HG02763 (cell line): ENCODE measurements at regions not wholly inside any gene's neighbourhood (a gene's known extent, or its start where the extent isn't known, plus 50 kb on each side); places are given as distances from the start of the nearest gene placed in this dataset.
"Not testable (repeated sequence)": the region's sequence is repeated elsewhere in the genome, so short reads cannot be mapped to it uniquely, and the experiment has no call there.

Experiments used
- ATAC-seq: cut with Tn5 transposase; IDR thresholded peaks from one replicate; pipeline ENCODE4 v1.9.1; 2021; ENCODE audit warnings: mild to moderate bottlenecking, moderate library complexity; ENCODE audit not compliant: unreplicated experiment

DNA sequence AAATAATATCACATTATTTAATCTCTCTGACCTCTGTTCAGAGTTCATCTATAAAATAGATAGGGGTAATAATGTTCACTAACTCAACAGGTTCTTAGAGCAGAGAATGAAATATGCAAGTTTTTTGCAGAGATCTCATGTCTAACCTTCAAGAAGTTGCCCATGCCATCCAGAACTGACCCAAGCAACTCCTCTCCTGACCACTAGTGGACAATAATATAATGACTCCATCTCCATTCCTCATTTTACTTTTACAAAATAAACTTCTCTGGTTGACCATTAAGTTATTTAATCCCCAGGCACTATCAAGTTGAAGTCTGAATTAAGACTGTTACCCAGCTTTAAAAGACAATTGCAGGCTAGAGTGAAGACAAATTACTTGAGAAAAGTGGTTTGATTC lies 382.6 kb downstream of the KCNA4 start:
- ATAC-seq, result no peak

DNA sequence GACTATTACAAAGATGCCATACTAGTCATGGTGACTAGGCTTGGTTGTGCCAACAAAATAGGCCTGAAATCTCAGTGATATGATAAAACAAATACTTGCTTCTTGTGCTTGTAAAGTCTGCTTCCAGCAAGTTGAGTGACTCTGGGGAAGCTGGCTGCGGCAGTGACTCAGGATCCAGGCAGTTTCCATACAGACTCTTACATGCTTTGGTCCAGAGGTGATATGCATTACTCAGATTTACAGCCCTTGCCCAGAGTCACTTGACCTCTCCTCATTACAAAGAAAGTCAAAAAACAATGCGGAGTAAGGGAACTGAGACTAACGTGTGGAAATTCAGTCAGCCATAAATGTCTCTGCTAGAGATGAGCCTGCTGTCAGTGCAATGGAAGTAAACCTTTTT lies 387.5 kb downstream of the KCNA4 start:
- no peak for ATAC-seq

DNA sequence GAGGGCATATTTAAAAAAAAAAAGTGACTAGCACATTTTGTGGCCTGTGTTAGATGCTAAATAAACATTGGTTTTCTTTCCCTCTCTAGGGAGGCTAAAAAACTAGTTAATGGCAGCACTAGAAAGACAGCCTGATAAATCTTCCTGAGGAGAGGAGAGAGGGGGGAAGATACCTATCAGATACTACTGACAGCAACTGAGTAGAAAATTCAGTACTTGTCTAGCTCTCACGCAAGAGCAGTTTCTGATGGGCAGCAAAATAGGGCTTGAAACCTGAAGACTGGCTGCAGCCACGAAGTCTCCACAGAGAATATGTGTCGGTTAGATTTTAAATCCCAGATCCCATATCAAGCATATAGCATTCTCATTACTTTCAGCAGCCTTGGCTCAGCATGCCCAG lies 388.2 kb downstream of the KCNA4 start:
- no peak for ATAC-seq

DNA sequence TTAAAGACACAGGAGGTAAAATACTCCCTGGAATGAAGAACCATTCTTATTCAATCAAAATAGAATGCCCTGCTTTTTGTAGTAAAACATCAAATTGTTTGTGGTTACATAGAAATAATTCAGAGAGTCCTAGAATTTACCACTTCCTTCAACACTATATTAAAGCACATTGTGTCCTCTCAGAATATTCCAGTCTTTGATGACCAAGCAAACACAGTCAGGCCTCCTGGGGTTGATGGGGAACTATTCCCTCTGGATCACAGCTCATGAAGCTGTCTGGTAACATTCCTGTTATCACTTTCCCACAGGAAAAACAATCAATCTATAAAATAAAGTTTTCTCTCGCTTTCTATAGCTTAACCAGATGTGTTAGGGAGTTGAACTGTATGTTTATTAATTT lies 389.3 kb downstream of the KCNA4 start:
- no peak for ATAC-seq

DNA sequence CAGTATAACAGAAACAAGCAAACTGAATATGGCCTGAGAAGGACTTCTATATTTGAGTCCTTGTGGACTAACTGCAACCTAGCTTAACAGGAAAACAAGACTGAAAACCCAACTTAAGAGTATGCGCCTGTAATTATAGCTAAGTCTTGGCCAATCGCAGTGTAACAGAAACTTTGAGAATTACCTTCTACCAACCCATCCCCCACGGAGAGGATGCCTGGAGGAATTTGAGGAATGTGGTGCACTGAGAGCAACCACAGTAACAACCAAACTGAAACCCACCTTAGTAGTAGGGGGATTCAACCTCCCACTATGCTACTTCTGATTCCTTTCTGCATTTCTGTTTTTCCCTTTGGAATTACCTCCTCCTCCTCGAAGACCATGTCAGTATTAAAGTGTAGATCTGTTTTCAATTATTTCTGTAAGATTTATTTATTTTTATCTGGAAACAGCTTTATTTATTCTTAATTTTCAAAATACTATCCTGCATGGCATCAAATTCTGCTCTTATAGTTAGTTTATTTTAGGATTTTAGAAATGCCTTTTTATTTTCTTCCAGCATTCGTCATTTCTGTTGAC lies 393.6 kb downstream of the KCNA4 start:
- ATAC-seq, result no peak

DNA sequence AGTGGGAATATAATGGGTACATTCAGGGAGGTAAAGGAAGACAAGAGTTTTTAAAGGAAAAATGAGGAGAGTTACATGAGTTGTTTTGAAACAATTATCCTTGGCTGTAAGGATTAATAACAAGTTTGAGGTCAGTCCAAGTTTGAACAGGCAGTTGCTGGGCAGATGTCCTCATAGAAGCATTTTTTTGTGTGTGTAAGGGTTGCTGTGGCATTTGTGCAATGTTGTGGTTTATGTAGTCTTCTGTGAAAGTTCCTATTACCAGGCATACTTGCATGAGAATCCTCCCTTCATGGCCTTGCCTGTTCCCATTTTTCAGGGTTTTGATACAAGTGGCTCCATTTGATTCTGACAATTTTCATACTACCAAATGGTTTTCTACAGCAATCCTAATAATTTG lies 400.2 kb downstream of the KCNA4 start:
- ATAC-seq, result no peak

DNA sequence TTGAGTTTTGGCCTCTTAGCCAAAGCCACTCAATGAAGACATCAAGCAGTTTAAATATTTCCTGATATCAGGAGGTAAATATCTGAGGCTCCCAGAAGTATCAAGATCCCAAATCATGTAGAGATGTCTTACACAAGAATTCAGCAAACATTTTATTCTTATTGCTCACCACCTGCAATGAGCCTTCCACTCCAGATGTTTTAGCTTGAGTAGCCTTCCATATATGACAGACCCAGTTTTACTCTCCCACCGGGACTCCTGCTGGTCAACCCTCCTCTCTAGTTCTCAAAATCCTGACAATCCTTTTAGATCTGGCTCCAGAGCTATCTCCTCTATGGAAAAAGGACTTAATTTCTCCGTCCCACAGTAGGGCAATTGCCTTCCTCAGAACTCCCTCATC lies 404.4 kb downstream of the KCNA4 start:
- ATAC-seq, result no peak

DNA sequence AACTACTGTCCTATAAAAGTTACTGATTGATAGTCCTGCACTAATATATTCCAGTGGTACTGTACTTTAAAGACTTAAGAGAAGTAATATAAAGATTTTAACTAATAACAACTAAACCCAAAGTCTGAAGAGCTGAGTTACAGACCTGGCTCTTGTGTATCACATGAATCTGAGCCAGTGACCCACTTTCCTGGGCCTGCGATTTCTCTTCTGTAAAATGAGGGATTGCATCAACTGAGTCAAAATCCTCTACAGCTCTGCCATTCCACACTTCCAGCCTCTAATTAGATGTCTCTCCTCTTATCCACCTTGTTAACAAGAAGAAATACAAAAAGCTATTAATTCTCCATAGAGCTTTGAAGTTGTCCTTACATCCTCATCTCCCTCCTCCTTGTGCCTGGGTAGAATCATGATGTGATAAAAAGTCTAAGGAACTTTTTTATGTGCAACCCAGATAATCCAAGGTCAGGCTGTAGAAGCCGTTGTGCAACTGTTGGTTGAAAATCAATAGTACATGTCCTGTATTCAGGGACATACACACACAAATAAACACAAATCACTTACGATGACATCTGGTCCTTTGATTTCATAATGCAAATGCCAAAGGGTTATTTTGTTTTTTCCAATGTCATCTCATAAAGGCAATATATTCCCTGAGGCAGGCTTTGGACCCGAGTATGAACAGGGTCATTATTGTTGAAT lies 410.3 kb downstream of the KCNA4 start:
- ATAC-seq, result no peak

DNA sequence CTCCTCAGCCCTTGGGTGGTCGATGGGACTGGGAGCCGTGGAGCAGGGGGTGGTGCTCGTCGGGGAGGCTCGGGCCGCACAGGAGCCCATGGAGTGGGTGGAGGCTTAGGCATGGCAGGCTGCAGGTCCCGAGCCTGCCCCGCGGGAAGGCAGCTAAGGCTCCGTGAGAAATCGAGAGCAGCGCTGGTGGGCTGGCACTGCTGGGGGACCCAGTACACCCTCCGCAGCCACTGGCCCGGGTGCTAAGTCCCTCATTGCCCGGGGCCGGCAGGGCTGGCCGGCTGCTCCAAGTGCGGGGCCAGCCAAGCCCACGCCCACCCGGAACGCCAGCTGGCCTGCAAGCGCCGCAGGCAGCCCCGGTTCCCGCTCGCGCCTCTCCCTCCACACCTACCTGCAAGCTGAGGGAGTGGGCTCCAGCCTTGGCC lies 416.7 kb downstream of the KCNA4 start:
- ATAC-seq, result not testable (repeated sequence)

DNA sequence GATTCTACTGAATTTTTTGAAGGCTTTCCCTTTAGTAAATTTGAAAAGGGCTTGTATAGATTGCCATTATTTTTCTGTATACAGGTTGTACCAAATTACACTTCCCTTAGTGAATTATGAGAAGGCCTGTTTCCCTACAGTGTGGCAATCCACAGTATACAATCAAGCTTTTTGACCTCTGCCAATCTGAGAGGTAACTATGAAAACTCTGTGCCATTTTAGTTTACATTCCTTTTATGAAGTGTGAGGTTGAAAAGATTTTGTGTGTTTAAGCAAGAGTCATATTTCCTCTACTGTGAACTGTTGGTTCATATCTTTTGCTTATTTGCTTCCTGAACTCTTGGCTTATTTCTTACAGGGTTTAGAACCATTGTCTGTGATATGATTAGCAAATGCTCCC lies 432.5 kb downstream of the KCNA4 start:
- ATAC-seq, result no peak

DNA sequence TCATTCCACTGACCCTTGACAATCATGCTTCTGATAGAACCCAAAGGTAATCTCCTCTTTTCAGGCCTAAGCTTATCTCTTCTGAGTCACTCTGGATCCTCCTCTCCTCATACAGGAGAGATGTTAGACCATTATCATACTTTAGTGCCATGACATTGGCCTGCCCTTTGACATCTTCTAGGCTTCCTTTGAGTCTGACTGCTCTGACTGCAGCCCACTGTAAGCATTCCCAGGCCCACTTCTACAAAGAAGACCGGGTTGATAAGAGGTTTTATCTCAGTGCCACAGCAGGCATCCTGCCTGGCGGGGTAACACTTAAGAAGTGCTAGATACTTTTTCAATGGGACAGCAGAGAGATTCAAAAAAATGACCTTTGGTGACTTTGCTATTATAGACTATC lies 438.0 kb downstream of the KCNA4 start:
- no peak for ATAC-seq

DNA sequence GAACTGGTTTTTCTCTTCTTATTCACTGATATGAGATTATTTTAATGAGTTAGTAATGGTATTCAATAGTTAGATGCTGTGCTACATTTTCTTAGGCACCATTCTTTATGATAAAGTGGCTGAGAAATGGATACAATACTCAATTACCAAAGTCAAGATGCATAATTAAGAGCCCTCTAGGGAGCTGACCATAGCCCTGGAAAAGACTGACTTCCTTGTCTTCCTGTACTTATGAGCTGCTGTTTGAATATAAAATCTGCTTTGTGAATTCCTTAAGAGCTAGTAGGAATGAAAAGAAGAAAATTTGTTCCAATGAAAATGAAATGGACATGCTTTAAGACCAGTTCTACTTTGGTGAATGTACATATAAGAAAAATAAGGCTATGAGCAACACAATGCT lies 452.3 kb downstream of the KCNA4 start:
- ATAC-seq, result no peak

DNA sequence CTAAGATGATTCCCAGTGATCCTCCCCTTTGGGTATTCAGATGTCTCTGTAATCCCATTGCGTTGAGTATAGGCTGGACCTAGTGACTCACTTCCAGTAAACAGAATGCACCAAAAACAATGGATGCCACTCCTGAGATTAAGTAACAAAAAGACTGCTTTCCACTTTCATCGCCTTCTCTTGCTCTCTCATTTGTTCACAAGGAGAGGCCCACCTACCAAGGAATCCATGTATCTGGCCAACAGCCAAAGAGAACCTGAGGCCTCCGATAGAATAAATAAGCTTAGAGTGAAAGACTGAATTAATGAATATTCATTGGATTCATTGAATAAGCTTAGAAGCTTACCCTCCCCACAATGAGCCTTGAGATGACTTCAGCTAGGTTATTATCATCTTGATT lies 454.6 kb downstream of the KCNA4 start:
- ATAC-seq, result no peak

DNA sequence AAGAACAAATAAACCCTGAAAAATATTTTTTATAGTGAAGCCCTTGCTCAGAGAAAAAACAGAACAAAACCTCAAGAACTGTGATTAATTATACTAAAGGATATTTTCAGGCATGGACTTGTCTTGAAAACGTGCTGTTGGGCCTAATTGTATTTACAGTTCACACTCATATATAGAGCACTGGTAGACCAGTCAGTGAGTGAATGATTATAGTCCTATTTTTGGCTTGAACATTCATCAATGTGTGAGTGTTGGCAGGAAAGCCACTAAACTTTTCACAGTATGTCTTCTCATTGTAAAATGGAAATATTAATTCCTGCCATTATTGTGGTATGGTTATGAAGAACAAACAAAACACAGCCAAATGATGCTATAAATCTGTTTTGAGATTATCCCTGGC lies 462.8 kb downstream of the KCNA4 start:
- ATAC-seq, result no peak

DNA sequence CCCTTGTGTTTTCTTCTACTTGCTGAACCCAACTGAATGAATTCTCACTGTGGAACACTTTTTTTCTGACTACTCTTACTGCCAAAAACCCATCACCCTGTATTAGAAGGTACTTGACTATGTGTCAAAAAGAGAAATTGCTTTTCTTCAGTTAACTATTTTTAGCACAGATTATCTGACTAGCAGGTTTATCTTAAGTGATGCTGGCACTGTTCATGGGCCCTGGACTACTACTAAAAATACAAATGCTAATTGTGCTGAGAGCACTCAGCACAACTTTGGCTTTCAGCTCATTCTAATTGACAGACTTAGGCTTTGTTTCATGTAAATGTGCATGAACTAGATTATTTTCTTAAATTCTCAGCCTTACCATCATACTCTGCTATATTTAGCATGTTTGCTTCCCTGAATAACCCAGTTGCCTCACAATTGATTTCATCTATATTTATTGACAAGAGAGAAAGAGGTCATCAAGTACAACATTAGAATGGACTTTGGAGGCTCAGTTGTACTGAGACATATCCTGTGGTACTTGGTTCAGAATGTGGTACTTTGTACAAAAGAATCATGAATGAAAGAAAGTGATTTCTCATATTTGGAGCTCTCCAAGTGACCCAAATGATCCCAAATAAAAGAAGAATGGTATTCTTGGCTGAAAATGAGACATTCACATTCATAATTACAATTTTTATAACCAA lies 478.3 kb downstream of the KCNA4 start:
- ATAC-seq, result no peak

DNA sequence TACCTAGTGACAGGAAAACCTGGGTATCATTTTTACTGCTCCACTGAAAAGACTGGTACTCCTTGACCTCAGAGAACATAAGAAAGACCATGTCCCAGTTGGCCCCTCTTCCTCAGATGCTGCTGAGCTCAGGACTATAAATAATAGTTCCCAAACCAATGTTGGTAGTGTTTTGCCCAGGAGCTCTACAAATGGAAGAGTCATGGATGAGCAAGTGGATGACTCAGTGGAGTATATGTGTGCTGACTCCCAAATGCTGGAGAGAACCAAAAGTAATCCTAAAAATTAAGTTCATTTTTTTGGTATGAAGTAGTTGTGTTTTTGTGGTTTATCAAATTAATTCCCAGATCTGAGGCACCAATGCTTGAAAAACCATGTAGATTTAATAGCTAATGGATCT lies 482.0 kb downstream of the KCNA4 start:
- ATAC-seq, result no peak

DNA sequence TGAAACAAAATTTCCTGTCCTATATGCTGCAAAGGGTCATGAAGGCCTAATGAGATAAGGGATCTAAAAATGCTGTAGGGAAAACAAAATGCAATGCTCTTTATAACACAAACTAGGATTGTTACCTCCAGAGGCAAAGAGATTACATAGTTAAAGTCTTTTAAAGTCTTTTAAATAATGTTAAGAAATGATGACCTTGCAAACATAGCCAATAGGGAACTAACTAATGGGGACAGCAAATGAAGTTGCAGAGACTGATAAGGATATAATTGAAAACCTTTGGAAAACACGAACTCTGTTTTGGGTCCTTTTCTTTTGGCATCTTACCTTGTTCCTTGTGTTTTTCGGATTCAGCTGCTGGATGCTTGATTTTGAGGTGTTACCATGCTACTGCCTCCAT lies 485.9 kb downstream of the KCNA4 start:
- ATAC-seq, result no peak

DNA sequence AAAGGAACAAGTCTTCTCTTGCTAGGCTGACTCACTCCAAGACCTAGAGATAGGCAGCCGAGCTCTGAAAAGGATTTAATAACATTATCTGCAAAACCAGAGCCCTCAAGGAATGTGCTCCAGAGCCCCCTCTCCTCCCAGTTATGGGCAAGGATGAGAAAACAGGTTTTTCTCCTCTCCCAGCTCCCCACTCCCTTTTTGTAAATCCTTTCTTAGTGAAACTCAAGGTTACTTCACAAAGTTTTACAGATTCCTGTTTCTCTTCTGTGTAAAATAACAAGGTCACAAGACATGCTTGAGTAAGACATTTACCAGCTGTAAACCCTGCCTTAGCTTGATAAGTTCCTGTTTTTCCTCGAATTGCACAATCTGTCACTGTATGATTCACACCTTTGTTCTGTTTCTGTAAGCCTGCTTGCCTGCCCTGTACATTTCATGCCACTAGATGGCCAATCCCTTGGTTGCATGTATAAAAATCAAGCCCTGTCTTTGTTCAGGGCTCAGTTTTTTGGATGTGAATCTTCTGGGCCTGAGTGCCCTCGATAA lies 489.4 kb downstream of the KCNA4 start:
- ATAC-seq, result no peak

DNA sequence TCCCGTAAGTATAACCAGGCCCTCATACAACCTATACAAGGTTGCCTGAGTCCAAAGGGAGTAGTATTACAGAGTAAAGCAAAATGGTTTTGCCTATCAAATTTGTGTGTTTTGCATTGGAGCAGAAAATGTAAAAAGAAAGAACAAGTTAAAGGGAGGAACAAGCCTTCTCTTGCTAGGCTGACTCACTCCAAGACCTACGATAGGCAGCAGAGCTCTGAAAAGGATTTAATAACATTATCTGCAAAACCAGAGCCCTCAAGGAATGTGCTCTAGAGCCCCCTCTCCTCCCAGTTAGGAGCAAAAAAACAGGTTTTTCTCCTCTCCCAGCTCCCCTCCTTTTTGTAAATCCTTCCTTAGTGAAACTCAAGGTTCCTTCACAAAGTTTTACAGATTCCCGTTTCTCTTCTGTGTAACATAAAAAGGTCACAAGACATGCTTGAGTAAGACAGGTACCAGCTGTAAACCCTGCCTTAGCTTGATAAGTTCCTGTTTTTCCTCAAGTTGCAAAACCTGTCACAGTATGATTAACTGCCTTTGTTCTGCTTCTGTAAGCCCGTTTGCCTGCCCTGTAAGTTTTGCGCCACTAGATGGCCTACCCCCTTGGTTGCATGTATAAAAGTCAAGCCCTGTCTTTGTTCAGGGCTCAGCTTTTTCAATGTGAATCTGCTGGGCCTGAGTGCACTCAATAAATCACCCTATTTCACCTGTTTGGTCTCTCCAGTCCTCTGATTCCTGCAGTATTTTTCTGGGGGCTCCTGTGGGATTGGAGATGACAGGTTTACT lies 498.2 kb downstream of the KCNA4 start:
- no peak for ATAC-seq

DNA sequence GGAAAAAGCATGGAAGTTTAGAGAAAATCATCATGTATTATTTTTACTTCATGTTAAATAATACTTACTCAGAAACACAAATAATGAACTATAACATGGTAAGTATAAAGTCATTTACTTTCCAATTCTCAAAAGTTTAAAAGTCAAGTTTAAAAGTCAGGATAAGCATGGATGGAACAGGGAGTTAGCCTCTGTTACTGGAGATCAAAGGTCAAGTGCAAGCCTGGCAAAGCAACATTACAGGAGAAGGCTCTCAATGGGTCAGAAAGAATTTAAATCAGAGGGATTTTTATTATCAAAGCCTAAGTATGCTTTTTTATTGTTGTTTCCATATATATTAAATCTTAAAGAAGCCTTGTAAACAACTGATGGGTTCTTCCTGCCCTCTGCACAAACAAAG lies 505.4 kb downstream of the KCNA4 start:
- no peak for ATAC-seq

DNA sequence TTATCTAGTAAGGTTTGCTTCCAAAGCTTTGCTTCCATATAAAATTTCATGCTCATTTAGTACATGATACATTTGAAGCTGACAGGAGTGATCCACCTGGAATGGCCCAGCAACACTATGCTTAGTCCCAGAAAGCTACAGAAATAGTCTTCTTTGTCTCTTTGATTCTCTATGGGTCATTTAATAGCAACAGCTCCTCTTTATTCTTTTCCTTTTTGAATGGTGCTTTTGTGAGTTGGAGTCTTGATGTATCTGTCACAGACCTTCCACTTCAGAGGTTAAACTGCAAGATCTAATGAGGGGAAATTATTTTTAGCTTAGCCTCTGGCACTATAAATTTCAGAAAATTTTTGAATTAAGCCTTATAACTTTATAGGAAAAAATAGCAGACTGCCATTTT lies 509.5 kb downstream of the KCNA4 start:
- ATAC-seq, result no peak
